GM12878 (cell line): ENCODE measurements at regions not wholly inside any gene's neighbourhood (a gene's known extent, or its start where the extent isn't known, plus 50 kb on each side); places are given as distances from the start of the nearest gene placed in this dataset.

Experiments
- ATAC-seq: fragments of 200-7000 bp; cut with Tn5 transposase; 3 replicates; pipeline ENCODE4 v1.9.1; 2020; ENCODE audit warnings: mild to moderate bottlenecking, moderate library complexity
- BruUV-seq: library from RNA; stranded (reverse); fragments of 400-500 nt; replicated peaks from 2 replicates; lab custom pipeline; 2021; lab: Mats Ljungman, UMichigan
- CTCF ChIA-PET: fragments of 300-600 bp; sonication (Branson Sonifier 250); formaldehyde crosslinking; extraction: SDS; loops from one replicate; lab custom pipeline; 2021; ENCODE audit warnings: inconsistent platforms; lab: Yijun Ruan, JAX
- POLR2A ChIA-PET: fragments of 350-600 bp; formaldehyde crosslinking; extraction: SDS; loops from one replicate; lab custom pipeline; 2021; ENCODE audit warnings: inconsistent platforms; lab: Charles Lee
- RAD21 ChIA-PET: fragments of 300-600 bp; sonication (Branson Sonifier 250); formaldehyde crosslinking; loops from one replicate; lab custom pipeline; 2023; ENCODE audit warnings: antibody characterized with exemption; ENCODE audit not compliant: unreplicated experiment; lab: Charles Lee
- SMC1A ChIA-PET: fragments of 300-600 bp; sonication (Branson Sonifier 250); formaldehyde crosslinking; loops from one replicate; lab custom pipeline; 2023; ENCODE audit not compliant: unreplicated experiment, uncharacterized antibody; lab: Charles Lee
- DNase-seq: peaks from one replicate; pipeline ENCODE4 v3.0.0-alpha.2; 2011; ENCODE audit warnings: low read depth, low spot score
- FAIRE-seq: peaks from 3 replicates; lab custom pipeline; 2011; peaks lifted over from hg19 to GRCh38; lab: Jason Lieb, UNC
- H2AFZ ChIP-seq: 2 replicates; pipeline ENCODE4 v1.6.0; 2011; ENCODE audit warnings: low read depth, low read length, control low read depth; ENCODE audit not compliant: control insufficient read depth
- H3K27ac ChIP-seq: 2 replicates; pipeline ENCODE4 v1.5.1; 2011; ENCODE audit warnings: control low read depth; ENCODE audit not compliant: control insufficient read depth, insufficient read depth
- H3K27me3 ChIP-seq, 2 experiments: replicated peaks in 1 of 2; 2 replicates each; pipeline versions ENCODE4 v1.6.0 to v1.6.1; 2011; ENCODE audit warnings: low read length in 1 of 2; ENCODE audit not compliant: control insufficient read depth in 2 of 2, insufficient read depth in 2 of 2
- H3K36me3 ChIP-seq, 2 experiments: 2 replicates each; pipeline ENCODE4 v1.5.1; 2011; ENCODE audit warnings: low read length in 1 of 2; ENCODE audit not compliant: control insufficient read depth in 2 of 2, insufficient read depth in 2 of 2
- H3K4me1 ChIP-seq: 2 replicates; pipeline ENCODE4 v1.6.1; 2011; ENCODE audit warnings: mild to moderate bottlenecking, low read length, moderate library complexity, mixed read lengths; ENCODE audit not compliant: control insufficient read depth, insufficient read depth
- H3K4me2 ChIP-seq: 2 replicates; pipeline ENCODE4 v1.6.0; 2011; ENCODE audit warnings: control low read depth; ENCODE audit not compliant: control insufficient read depth, insufficient read depth
- H3K4me3 ChIP-seq: fragments of 200-600 bp; sonication (generic); 2 replicates; pipeline ENCODE4 v1.5.1; 2016
- H3K79me2 ChIP-seq: 2 replicates; pipeline ENCODE4 v1.6.0; 2011; ENCODE audit warnings: low read length; ENCODE audit not compliant: control insufficient read depth, insufficient read depth
- H3K9ac ChIP-seq: 2 replicates; pipeline ENCODE4 v1.8.0; 2011; ENCODE audit warnings: low read length, control low read depth, mixed read lengths; ENCODE audit not compliant: control insufficient read depth, insufficient read depth
- H3K9me3 ChIP-seq: replicated peaks from 3 replicates; pipeline ENCODE4 v1.5.1; 2011; ENCODE audit warnings: mild to moderate bottlenecking, low read length; ENCODE audit not compliant: control insufficient read depth, insufficient read depth
- H4K20me1 ChIP-seq: 2 replicates; pipeline ENCODE4 v1.6.0; 2011; ENCODE audit not compliant: control insufficient read depth, insufficient read depth
- BHLHE40 ChIP-seq, 2 experiments: fragments of 450-650 bp in 1 of 2; IDR thresholded peaks; 2 replicates each; pipeline ENCODE4 v1.6.1; 2011 to 2017; ENCODE audit warnings: low read depth in 2 of 2, borderline replicate concordance in 1 of 2, improper control_type of control experiment in 1 of 2, low read length in 1 of 2, mild to moderate bottlenecking in 1 of 2
- CREM ChIP-seq: IDR thresholded peaks from 2 replicates; pipeline ENCODE4 v1.6.1; 2014; ENCODE audit warnings: antibody characterized with exemption, low read depth
- E4F1 ChIP-seq: fragments of 450-650 bp; IDR thresholded peaks from 2 replicates; pipeline ENCODE4 v1.6.1; 2018; ENCODE audit warnings: borderline replicate concordance, mild to moderate bottlenecking; ENCODE audit not compliant: partially characterized antibody
- EZH2 ChIP-seq: IDR thresholded peaks from 2 replicates; pipeline ENCODE4 v1.6.1; 2012; ENCODE audit warnings: low read depth, mild to moderate bottlenecking, control low read depth, inconsistent platforms, low read length, borderline replicate concordance; ENCODE audit not compliant: control insufficient read depth
- NRF1 ChIP-seq: conservative IDR thresholded peaks from 2 replicates; pipeline ENCODE4 v1.6.1; 2011; ENCODE audit warnings: mild to moderate bottlenecking, low read depth, low read length, improper control_type of control experiment
- PAX8 ChIP-seq: fragments of 450-650 bp; IDR thresholded peaks from 2 replicates; pipeline ENCODE4 v1.6.1; 2017; ENCODE audit warnings: mild to moderate bottlenecking, moderate library complexity
- POU2F2 ChIP-seq: IDR thresholded peaks from 3 replicates; pipeline ENCODE4 v1.6.1; 2011; ENCODE audit warnings: low read depth, mild to moderate bottlenecking, low read length, borderline replicate concordance
- RB1 ChIP-seq: fragments of 450-650 bp; formaldehyde crosslinking; IDR thresholded peaks from 2 replicates; pipeline ENCODE4 v1.6.1; 2017; ENCODE audit warnings: mild to moderate bottlenecking, borderline replicate concordance
- RCOR1 ChIP-seq: conservative IDR thresholded peaks from 2 replicates; pipeline ENCODE4 v1.6.1; 2012; ENCODE audit warnings: low read depth, low read length, improper control_type of control experiment
- ZNF384 ChIP-seq: IDR thresholded peaks from 2 replicates; pipeline ENCODE4 v1.6.1; 2012; ENCODE audit warnings: low read depth, mild to moderate bottlenecking, low read length, improper control_type of control experiment, borderline replicate concordance
- ZSCAN29 ChIP-seq: fragments of 450-650 bp; IDR thresholded peaks from 2 replicates; pipeline ENCODE4 v1.6.1; 2017; ENCODE audit warnings: mild to moderate bottlenecking, moderate library complexity
- WGBS: methylation state at CpG from one replicate; pipeline ENCODE4 v1.1.6; 2016; ENCODE audit warnings: low lambda C conversion rate; ENCODE audit not compliant: insufficient replicate concordance, insufficient coverage; ENCODE audit errors: missing lambda C conversion rate; 5-methylcytosine and 5-hydroxymethylcytosine counted together
- in situ Hi-C: fragments of 300-500 bp; cut with MboI; formaldehyde crosslinking; loops from 9 replicates; pipeline ENCODE4 v1.14.3; 2018; ENCODE audit warnings: mixed read lengths
- intact Hi-C: fragments of 100-400 bp; cut with micrococcal nuclease; formaldehyde crosslinking; loops from one replicate; pipeline ENCODE4 v1.14.2; 2022; ENCODE audit not compliant: unreplicated experiment

GRCh38 chr22:49218142-49218541, 609.5 kb downstream of the BRD1 start (continued):
- TF ChIP-seq E4F1 (no peak), ZSCAN29 (no peak), POU2F2 (no peak), CREM (no peak), PAX8 (no peak), ZNF384 (no peak), BHLHE40 (IDR thresholded peaks at IDR 0.05; ENCODE audit: borderline replicate concordance in 1 of 2, low read depth in 2 of 2, low read length in 1 of 2) (no peak), RCOR1 (no peak), RB1 (no peak)

GRCh38 chr22:49216579-49216978, 611.1 kb downstream of the BRD1 start:
- no TSS peak for BruUV-seq
- Histone ChIP-seq H3K4me2 (no peak overlapping the region), H3K4me1 (no peaks in the 10 kb centered on the region), H4K20me1 (no peaks in the 10 kb centered on the region), H3K36me3 (no peaks in the 10 kb centered on the region), H3K27ac (no peak overlapping the region), H3K9me3 (no peaks in the 10 kb centered on the region; the same call in 2 of the 3 replicates), H3K27me3 (no peaks in the 10 kb centered on the region), H3K79me2 (no peaks in the 10 kb centered on the region), H3K4me3 (no peak overlapping the region), H2AFZ (no peak overlapping the region), H3K9ac (no peak overlapping the region)
- ChIA-PET CTCF (no interaction called here), POLR2A (no interaction called here), RAD21 (no interaction called here), SMC1A (no interaction called here)
- DNase-seq (no peak), FAIRE-seq (no peak), ATAC-seq (no peak)
- intact Hi-C loops (no loop called here), in situ Hi-C loops (no loop called here)
- no peak for TF ChIP-seq NRF1
- TF ChIP-seq EZH2: no peak
- WGBS: 25% methylated on average over 5 of the region's 5 CpGs
